WERI-Rb-1 (cell line): ENCODE measurements at regions not wholly inside any gene's neighbourhood (a gene's known extent, or its start where the extent isn't known, plus 50 kb on each side); places are given as distances from the start of the nearest gene placed in this dataset.
A peak's percentile ranks its signal among the peaks of the same experiment; 100 is the strongest.

Source experiments
- DNase-seq: peaks from one replicate; pipeline ENCODE4 v3.0.0-alpha.2; 2020
- H3K27ac ChIP-seq: fragments of 250-450 bp; sonication (Bioruptor Pico); 2 replicates; pipeline ENCODE4 v1.5.1; 2020; ENCODE audit warnings: mild to moderate bottlenecking, moderate library complexity
- H3K27me3 ChIP-seq: fragments of 250-450 bp; sonication (Bioruptor Pico); 2 replicates; pipeline ENCODE4 v1.5.1; 2021; ENCODE audit warnings: mild to moderate bottlenecking, low read depth, moderate library complexity; ENCODE audit not compliant: insufficient read depth, severe bottlenecking
- H3K36me3 ChIP-seq: fragments of 250-450 bp; sonication (Bioruptor Pico); 2 replicates; pipeline ENCODE4 v1.5.1; 2020; ENCODE audit warnings: mild to moderate bottlenecking, moderate library complexity
- H3K4me3 ChIP-seq: 2 replicates; pipeline ENCODE4 v1.5.1; 2011; ENCODE audit warnings: low read depth, mild to moderate bottlenecking, control low read depth, low read length
- H3K9me3 ChIP-seq: fragments of 250-450 bp; sonication (Bioruptor Pico); 2 replicates; pipeline ENCODE4 v1.5.1; 2021; ENCODE audit warnings: mild to moderate bottlenecking, moderate library complexity; ENCODE audit not compliant: severe bottlenecking
- CTCF ChIP-seq: IDR thresholded peaks from 2 replicates; pipeline ENCODE4 v1.5.1; 2011; ENCODE audit warnings: low read depth, mild to moderate bottlenecking, control low read depth, inconsistent platforms, low read length

DNA sequence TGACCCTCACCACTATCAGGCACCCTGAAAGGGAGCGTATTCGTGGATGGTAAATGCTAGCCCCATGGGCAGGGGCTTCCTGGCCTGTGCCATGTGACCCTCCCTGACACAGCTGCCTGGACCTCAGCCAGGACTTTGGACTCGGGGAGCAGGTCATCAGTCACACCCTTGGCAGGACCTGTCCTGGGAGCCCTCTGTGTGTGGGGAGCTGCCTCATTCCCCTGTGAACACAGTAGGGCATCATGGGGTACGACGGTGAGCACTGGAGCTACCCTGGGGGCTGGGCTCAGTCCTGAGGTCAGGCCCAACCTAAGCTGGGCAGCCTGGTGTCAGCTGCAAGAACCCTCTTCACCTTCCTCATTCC lies 129.3 kb upstream of the FAM20C start:
- TF ChIP-seq CTCF = no peak
- Histone ChIP-seq H3K27ac (no peak overlapping the region), H3K27me3 (no peaks in the 10 kb centered on the region), H3K4me3 (no peak overlapping the region), H3K9me3 (no peaks in the 10 kb centered on the region), H3K36me3 (no peaks in the 10 kb centered on the region)
- no peak for DNase-seq

GRCh38 chr7:63521-64021 lies 128.8 kb upstream of the FAM20C start:
- H3K4me3 ChIP-seq = no peak overlapping the region
- no peak overlapping the region for H3K27ac ChIP-seq

DNA sequence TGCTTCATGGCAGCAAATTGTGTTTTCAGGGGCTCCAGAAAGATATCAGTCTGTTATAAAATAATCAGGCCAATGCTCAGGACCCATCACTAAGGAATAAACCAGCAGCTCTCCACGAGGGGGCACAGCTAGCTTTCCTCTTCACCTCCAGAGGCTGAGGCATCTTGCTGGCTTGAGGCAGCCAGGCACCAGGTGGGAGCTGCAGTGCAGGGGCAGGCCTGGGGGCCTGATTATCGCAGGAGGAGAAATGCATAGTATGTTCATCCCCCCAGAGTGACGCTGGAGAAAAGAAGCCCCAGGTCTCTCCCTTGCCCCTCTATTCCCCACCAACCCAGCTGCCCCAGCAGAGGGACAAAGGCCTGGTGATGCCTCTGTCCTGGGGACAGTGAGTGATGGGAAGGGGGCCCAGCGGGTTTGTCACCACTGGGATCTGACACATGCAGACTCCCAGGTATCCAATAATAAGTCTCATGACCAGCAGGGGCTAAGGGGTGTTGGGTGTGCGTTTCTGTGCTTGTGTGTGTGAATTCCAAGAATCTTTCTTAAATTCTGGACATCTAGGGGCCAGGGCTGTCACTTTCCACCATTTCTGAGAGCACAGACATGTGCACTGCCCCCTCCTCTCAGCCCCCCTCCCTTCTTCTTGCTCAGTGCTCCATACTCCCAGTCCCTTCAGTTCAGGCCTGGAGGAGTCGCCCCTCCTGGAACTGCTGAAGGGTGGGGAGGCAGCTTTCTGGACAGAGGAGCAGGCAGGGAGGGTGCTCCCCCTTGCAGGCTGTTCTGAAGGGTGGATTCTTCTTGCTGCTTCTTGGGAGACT lies 128.1 kb upstream of the FAM20C start:
- DNase-seq = peak; percentile 83
- Histone ChIP-seq H3K27ac (no peak overlapping the region), H3K4me3 (no peak overlapping the region), H3K36me3 (no peaks in the 10 kb centered on the region), H3K27me3 (no peaks in the 10 kb centered on the region), H3K9me3 (no peaks in the 10 kb centered on the region)
- peak; percentile 72 for TF ChIP-seq CTCF

More at GRCh38 chr7:63521-64021, 128.8 kb upstream of the FAM20C start:
- no peak for DNase-seq
- no peaks in the 10 kb centered on the region for H3K9me3 ChIP-seq
- no peak for TF ChIP-seq CTCF
- no peaks in the 10 kb centered on the region for H3K27me3 ChIP-seq
- no peaks in the 10 kb centered on the region for H3K36me3 ChIP-seq

DNA sequence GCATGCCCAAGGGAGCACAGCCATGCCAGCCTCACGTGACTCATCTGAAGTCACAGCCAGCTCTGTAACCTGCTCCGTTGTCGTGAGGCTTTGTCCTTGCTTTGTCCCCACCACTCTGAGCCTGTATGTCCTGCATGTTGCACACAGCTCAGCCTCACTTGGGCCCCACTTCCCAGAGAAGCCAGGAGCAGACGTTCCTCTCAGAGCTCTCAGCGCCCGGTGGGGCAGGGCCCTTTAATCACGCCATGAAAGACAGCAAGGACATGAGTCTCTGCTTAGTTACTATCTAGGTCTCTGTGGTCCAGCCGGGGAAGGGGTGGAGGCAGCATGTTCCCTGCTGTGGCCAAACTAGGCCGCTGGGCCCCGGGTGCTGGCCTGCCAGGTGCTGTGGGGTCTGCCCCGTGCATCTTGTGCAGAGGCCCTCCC lies 127.4 kb upstream of the FAM20C start:
- DNase-seq = no peak
- no peaks in the 10 kb centered on the region for H3K9me3 ChIP-seq
- no peaks in the 10 kb centered on the region for H3K27me3 ChIP-seq
- no peak for TF ChIP-seq CTCF
- no peak overlapping the region for H3K4me3 ChIP-seq
- peak overlapping the region; percentile 2; the same call in 1 of the 2 replicates for H3K27ac ChIP-seq
- H3K36me3 ChIP-seq = no peaks in the 10 kb centered on the region

DNA sequence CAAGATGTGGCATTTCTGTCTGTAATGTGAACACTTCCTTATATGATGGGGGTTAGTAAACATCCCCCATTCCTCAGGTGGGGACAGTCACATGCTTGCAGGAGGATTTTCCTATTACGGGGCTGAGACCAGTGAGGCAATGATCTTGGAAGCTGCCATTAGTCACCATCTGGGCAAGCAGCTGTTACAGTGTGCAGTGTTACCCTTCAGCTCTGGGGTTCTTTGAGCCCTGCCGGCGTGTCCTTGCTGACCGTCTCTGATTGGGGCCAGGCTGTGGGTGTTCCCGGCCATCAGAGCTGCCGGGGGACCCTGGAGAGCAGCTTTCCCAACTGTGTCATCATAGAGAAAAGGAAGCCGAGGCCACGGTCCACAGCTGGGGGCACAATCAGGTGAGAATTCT lies 126.8 kb upstream of the FAM20C start:
- Histone ChIP-seq H3K4me3 (no peak overlapping the region), H3K36me3 (no peaks in the 10 kb centered on the region), H3K27me3 (no peaks in the 10 kb centered on the region), H3K27ac (0 out of 2 replicates have a peak overlapping the region, but pooled peaks have one; percentile 2), H3K9me3 (no peaks in the 10 kb centered on the region)
- peak; percentile 75 for DNase-seq
- no peak for TF ChIP-seq CTCF

DNA sequence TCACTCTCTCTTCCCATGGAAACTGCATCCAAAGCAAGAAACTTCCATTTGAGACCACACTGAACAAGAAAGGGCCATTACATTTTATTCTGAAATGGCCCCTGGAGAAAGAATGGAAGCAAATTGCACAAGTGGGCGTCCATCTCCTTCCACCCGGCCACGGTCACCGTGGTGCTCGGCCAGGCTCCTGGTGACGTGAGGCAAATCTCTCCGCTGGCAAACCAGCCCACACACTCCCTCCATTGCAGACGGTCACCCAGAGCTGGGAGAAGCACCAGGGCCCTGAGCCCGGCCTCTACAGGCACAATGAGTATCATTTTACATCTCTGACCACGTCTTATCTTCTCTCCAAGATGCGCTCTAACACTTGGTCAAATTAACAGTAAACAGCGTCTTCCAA lies 126.1 kb upstream of the FAM20C start:
- no peak overlapping the region for H3K27ac ChIP-seq
- DNase-seq = no peak
- no peaks in the 10 kb centered on the region for H3K9me3 ChIP-seq
- no peak overlapping the region for H3K4me3 ChIP-seq
- no peak for TF ChIP-seq CTCF
- no peaks in the 10 kb centered on the region for H3K27me3 ChIP-seq
- H3K36me3 ChIP-seq = no peaks in the 10 kb centered on the region
